Mucosa of stomach (tissue), 1 donor: ENCODE measurements at regions not wholly inside any gene's neighbourhood (a gene's known extent, or its start where the extent isn't known, plus 50 kb on each side); places are given as distances from the start of the nearest gene placed in this dataset.
"Not testable (repeated sequence)": the region's sequence is repeated elsewhere in the genome, so short reads cannot be mapped to it uniquely, and the experiment has no call there.

Experiments used
- H3K27me3 ChIP-seq: one replicate; pipeline ENCODE4 v1.7.0; 2013; ENCODE audit warnings: mild to moderate bottlenecking, low read length; ENCODE audit not compliant: control insufficient read depth, insufficient read depth
- H3K36me3 ChIP-seq: one replicate; pipeline ENCODE4 v1.7.0; 2013; ENCODE audit warnings: low read length; ENCODE audit not compliant: control insufficient read depth, insufficient read depth
- H3K4me1 ChIP-seq: one replicate; pipeline ENCODE4 v1.7.0; 2013; ENCODE audit warnings: mild to moderate bottlenecking, low read length; ENCODE audit not compliant: control insufficient read depth, insufficient read depth
- H3K4me3 ChIP-seq: one replicate; pipeline ENCODE4 v1.7.0; 2013; ENCODE audit warnings: low read length
- H3K9ac ChIP-seq: one replicate; pipeline ENCODE4 v1.7.0; 2013; ENCODE audit warnings: mild to moderate bottlenecking, low read length, moderate library complexity
- H3K9me3 ChIP-seq: one replicate; pipeline ENCODE4 v1.7.0; 2013; ENCODE audit warnings: mild to moderate bottlenecking, low read length, moderate library complexity; ENCODE audit not compliant: control insufficient read depth
- donor health status: Pancreatic carcinoma.

- H3K9ac ChIP-seq, result no peak overlapping the region
- H3K4me3 ChIP-seq, result no peak overlapping the region
- H3K4me1 ChIP-seq, result no peaks in the 10 kb centered on the region
- H3K9me3 ChIP-seq, result no peaks in the 10 kb centered on the region
- H3K36me3 ChIP-seq, result no peaks in the 10 kb centered on the region
- H3K27me3 ChIP-seq, result no peaks in the 10 kb centered on the region
Observed at GRCh38 chr5:117732264-117732663, 1157.6 kb upstream of the SEMA6A start.

DNA sequence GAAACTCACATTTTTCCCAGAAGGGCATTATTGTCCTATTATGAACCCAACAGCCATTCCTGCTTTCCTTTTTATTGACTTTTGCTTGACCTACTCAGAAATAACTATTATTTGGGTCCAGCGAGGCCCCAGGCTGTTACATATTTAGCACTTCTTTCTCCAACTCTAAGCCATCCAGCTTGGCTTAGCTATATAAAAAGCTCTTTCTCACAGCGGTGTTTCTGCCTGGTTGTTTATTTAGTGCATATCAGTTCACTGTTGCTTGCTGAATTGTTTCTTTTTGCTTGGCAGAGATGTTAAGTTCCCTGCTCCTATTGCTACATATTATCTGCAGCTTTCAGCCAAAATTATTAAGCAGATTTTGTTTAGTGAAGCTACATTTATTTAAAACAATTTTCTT lies 1156.8 kb upstream of the SEMA6A start:
- Histone ChIP-seq H3K27me3 (no peaks in the 10 kb centered on the region), H3K4me3 (no peak overlapping the region), H3K9me3 (no peaks in the 10 kb centered on the region)

DNA sequence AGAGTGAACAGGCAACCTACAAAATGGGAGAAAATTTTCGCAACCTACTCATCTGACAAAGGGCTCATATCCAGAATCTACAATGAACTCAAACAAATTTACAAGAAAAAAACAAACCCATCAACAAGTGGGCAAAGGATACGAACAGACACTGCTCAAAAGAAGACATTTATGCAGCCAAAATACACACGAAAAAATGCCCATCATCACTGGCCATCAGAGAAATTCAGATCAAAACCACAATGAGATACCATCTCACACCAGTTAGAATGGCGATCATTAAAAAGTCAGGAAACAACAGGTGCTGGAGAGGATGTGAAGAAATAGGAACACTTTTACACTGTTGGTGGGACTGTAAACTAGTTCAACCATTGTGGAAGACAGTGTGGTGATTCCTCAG lies 1146.2 kb upstream of the SEMA6A start:
- not testable (repeated sequence) for H3K4me1 ChIP-seq, H3K27me3 ChIP-seq, H3K36me3 ChIP-seq

More for the DNA sequence above, 1156.8 kb upstream of the SEMA6A start:
- Histone ChIP-seq H3K4me1 (no peaks in the 10 kb centered on the region), H3K36me3 (no peaks in the 10 kb centered on the region), H3K9ac (no peak overlapping the region)

GRCh38 chr5:117719413-117719812 lies 1144.8 kb upstream of the SEMA6A start:
- Histone ChIP-seq H3K4me3 (no peak overlapping the region), H3K36me3 (no peaks in the 10 kb centered on the region), H3K4me1 (no peaks in the 10 kb centered on the region), H3K9ac (no peak overlapping the region), H3K27me3 (no peaks in the 10 kb centered on the region), H3K9me3 (no peaks in the 10 kb centered on the region)

More for the DNA sequence above, 1146.2 kb upstream of the SEMA6A start:
- H3K4me3 ChIP-seq, H3K9me3 ChIP-seq, H3K9ac ChIP-seq: not testable (repeated sequence)

DNA sequence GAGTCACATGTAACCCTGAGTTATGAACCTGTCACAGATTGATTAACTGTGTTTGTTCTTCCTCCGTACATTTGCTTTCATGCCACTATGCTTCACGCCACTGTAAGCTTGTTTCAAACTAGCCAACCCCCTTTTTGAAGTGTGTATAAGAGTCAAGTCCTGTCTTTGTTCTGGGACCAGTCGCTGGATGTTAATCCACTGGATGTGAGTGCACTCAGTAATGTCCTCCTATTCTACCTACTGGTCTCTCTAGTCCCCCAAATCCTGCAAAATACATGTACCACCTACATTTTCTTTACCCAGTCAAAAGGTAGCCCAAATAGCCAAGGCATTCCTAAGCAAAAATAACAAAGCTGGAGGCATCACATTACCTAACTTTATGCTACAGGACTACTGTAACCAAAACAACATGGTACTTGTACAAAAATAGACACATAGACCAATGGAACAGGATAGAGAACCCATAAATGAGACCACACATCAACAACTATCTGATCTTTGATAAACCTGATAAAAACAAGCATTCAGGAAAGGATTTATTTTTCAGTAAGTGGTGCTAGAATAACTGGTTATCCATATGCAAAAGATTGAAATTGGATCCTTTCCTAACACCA lies 1139.1 kb upstream of the SEMA6A start:
- Histone ChIP-seq H3K9ac (no peak overlapping the region), H3K36me3 (no peaks in the 10 kb centered on the region), H3K4me3 (no peak overlapping the region), H3K4me1 (no peaks in the 10 kb centered on the region), H3K9me3 (no peaks in the 10 kb centered on the region), H3K27me3 (no peaks in the 10 kb centered on the region)

- Histone ChIP-seq H3K9me3 (no peaks in the 10 kb centered on the region), H3K36me3 (no peaks in the 10 kb centered on the region), H3K4me3 (no peak overlapping the region), H3K27me3 (no peaks in the 10 kb centered on the region), H3K4me1 (no peaks in the 10 kb centered on the region), H3K9ac (no peak overlapping the region)
Observed at GRCh38 chr5:117701062-117701461, 1126.4 kb upstream of the SEMA6A start.

GRCh38 chr5:117692606-117693005 lies 1118.0 kb upstream of the SEMA6A start:
- Histone ChIP-seq H3K36me3 (no peaks in the 10 kb centered on the region), H3K4me1 (no peaks in the 10 kb centered on the region), H3K9me3 (no peaks in the 10 kb centered on the region), H3K4me3 (no peak overlapping the region), H3K27me3 (no peaks in the 10 kb centered on the region), H3K9ac (no peak overlapping the region)

DNA sequence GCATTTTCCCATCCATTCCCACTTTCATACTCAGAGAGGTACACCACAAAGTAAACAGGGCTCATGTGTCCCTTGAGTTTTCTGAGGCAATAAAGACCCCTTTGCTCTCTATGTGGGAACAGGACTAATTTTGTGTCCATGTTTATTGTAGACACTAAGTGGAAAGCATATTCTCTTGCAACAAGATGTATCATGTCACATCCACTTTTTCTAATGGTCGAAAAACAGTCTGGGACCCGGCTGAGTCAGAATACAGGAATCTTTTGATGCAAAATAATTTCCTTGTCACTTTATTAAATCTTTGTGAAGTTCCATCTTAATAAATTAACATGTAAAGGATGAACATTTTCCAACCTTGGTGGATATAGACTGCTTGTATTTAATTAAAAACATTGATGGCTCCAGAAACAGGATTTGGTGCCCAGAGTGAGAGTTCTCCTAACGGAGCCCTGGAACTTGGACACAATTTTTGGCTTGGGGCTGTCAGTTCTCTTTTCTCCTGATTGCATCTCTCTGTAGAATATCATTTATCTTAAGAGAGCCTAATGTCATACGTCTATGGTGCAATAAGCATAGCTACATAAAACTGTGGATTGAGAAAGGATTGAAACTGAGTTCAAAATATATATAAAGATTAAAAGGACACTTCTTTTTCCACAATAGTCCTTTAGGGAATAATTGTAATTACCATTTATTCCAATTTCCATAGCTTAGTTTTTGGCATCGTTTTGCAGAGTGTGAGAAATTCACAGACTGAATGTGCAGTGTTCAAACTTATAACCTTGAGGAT lies 1116.7 kb upstream of the SEMA6A start:
- H3K27me3 ChIP-seq, result no peaks in the 10 kb centered on the region
- no peak overlapping the region for H3K4me3 ChIP-seq
- no peak overlapping the region for H3K9ac ChIP-seq
- no peaks in the 10 kb centered on the region for H3K4me1 ChIP-seq
- H3K36me3 ChIP-seq, result no peaks in the 10 kb centered on the region
- no peaks in the 10 kb centered on the region for H3K9me3 ChIP-seq

GRCh38 chr5:117690612-117691011 lies 1116.0 kb upstream of the SEMA6A start:
- Histone ChIP-seq H3K4me3 (no peak overlapping the region), H3K27me3 (no peaks in the 10 kb centered on the region), H3K36me3 (no peaks in the 10 kb centered on the region), H3K9ac (no peak overlapping the region), H3K4me1 (no peaks in the 10 kb centered on the region), H3K9me3 (no peaks in the 10 kb centered on the region)

DNA sequence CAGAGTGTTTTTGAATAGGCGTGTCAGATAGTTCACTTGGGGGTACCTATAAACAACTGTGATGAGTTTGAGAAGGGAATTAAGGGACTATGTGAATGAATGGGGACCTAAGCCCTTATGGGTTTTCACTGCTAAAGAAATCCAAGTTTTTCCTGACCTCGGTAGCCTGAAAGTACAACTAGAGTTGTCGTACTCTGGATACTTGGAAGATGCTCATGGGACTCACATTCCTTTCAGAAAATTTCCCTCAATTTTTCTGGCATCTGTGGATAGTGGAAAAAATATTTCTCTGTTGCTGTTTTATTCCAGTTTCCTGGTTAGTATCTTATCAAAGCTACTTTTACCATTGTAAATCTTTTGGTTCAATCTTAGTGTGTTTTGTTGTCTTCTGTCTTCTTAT lies 1112.3 kb upstream of the SEMA6A start:
- Histone ChIP-seq H3K4me1 (no peaks in the 10 kb centered on the region), H3K36me3 (no peaks in the 10 kb centered on the region), H3K27me3 (no peaks in the 10 kb centered on the region), H3K9me3 (no peaks in the 10 kb centered on the region), H3K4me3 (no peak overlapping the region), H3K9ac (no peak overlapping the region)

GRCh38 chr5:117682416-117682815 lies 1107.8 kb upstream of the SEMA6A start:
- Histone ChIP-seq H3K9ac (no peak overlapping the region), H3K36me3 (no peaks in the 10 kb centered on the region), H3K4me1 (no peaks in the 10 kb centered on the region), H3K4me3 (no peak overlapping the region), H3K27me3 (no peaks in the 10 kb centered on the region), H3K9me3 (no peaks in the 10 kb centered on the region)

DNA sequence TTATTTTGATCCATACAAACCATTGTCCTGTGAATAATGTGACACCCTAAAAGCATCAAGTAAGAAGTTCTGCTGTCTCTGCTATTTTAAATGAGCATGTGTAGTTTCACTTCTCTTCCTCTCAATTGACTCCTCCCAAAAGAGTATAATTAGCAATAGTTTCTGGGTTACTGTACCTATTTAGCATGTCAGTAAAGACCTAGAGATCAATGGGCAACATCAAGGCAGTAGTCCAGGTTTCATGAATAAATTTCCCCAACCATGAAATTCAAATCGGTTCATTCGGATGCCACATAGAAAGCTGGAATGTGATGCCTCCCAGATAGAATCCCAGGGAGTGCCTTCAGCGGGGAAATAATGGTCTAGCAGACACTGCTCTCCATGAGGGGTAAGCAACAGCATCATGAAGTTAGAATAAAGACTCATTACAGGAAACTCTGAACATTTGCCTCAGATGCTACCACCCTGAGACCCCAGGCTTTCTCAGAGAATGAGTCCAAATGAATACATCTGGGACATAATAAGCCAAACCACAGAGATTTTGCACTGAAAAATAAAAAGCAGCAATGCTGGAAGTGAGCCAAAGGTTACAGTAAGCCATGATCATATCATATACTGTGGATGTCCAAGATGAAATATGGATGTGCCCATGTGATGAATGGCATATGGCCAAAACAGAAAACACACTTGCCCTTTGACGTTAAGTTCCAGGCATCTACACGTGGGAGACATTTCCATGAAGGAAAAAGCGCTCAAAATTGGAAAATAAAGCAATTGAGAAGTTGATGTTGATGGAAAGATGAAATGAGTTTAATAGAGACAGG lies 1107.0 kb upstream of the SEMA6A start:
- no peaks in the 10 kb centered on the region for H3K9me3 ChIP-seq
- no peaks in the 10 kb centered on the region for H3K4me1 ChIP-seq
- H3K4me3 ChIP-seq, result no peak overlapping the region
- H3K9ac ChIP-seq, result no peak overlapping the region
- H3K27me3 ChIP-seq, result no peaks in the 10 kb centered on the region
- H3K36me3 ChIP-seq, result no peaks in the 10 kb centered on the region
